ENCODE measurements at regions not wholly inside any gene's neighbourhood (a gene's known extent, or its start where the extent isn't known, plus 50 kb on each side); places are given as distances from the start of the nearest gene placed in this dataset.

DNA sequence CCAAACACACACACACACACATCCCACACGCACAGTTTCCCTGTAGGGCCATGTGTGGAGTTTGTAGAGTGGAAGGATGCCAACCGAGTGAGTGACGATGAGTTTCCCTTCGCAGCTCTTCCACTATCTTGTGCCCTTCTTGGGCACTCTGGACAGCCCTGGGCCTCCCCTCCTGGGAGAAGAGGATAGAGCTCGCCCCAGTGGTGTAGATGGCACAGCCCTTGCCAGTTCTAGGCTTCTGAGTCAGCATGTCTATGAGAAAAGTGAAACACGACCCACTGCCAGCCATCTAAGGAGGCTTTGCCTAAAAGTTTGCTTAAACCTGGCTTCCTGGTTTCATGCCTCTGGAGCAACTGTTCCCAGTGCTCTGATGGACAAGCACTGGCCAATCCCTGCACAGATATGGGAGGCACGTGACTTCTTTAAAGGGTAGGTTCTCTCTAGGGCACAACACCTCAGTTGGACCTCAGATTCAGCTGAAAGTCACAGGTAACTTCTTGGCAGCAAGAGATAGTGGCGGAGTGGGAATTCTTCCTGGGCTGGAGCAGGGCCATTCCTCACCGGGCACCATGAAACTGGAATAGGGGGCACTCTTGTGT lies 195.9 kb upstream of the GALNT2 start:
- no peak overlapping the region for H3K4me3 ChIP-seq (ENCODE audit: low read depth, low read length)
- TF ChIP-seq, protein P1, sequence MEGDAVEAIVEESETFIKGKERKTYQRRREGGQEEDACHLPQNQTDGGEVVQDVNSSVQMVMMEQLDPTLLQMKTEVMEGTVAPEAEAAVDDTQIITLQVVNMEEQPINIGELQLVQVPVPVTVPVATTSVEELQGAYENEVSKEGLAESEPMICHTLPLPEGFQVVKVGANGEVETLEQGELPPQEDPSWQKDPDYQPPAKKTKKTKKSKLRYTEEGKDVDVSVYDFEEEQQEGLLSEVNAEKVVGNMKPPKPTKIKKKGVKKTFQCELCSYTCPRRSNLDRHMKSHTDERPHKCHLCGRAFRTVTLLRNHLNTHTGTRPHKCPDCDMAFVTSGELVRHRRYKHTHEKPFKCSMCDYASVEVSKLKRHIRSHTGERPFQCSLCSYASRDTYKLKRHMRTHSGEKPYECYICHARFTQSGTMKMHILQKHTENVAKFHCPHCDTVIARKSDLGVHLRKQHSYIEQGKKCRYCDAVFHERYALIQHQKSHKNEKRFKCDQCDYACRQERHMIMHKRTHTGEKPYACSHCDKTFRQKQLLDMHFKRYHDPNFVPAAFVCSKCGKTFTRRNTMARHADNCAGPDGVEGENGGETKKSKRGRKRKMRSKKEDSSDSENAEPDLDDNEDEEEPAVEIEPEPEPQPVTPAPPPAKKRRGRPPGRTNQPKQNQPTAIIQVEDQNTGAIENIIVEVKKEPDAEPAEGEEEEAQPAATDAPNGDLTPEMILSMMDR (IDR thresholded peaks at IDR 0.05; ENCODE audit: low read depth, low read length): no peak

DNA sequence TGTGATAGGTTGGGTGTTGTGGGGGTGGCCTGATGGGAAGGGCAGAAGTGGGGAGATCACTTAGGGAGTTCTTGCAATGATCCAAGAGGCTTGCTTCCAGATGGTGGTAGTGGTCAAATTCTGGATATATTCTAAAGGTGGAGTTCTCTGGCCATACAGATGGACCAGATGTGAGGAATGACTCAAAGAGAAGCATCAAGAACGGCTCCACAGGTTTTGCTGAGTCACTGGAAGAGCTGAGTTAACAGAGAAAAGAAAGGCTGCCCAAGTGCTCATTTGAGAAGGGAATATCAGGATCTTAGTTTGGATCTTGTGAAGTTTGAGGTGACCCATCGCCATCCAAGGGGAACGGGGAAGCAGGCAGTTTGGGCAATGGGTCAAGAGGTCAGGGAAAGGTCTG lies 192.9 kb upstream of the GALNT2 start:
- H3K4me3 ChIP-seq (ENCODE audit: low read depth, low read length): no peak overlapping the region
- TF ChIP-seq, protein P1 (IDR thresholded peaks at IDR 0.05; ENCODE audit: low read depth, low read length): no peak

DNA sequence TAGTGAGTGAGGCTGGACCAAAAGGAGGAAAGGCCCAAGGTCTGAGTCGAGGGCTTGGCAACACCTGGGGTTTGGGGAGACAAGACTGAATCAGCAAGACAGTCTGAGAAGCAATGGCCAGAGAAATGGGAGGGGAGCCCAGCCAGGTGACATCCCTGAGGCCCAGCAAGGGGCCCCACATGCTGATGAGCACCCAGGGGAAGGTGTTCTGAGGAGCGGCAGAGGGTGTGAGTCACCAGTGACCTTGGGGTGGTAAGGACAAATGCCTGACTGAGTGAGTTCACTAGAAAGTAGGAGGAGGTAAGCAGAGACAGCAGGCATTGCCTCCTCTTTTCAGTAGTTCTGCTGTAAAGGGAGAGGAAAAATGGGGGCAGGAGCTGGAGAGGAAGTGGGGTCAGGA lies 192.4 kb upstream of the GALNT2 start:
- H3K4me3 ChIP-seq (ENCODE audit: low read depth, low read length): no peak overlapping the region
- TF ChIP-seq, protein P1 (IDR thresholded peaks at IDR 0.05; ENCODE audit: low read depth, low read length): no peak

DNA sequence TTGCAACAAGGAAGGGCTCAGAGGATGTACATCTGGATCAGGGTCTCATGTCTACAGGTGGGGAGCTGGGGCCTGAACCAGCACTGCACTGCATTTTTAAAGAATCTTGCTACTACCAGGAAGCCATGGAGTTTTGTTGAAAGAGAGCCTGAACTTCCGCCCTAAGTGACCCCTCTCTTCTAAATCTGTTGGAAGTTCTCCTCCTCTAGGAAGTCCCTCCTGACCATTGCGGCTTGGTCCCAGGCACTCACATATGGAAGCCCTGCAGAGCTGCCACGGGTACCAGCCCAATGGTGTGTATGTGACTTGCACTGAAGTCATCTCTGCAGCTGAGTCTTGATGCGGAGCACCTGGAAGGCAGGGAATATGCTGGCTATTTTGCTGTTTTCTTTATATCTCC lies 192.0 kb upstream of the GALNT2 start:
- TF ChIP-seq, protein P1 (IDR thresholded peaks at IDR 0.05; ENCODE audit: low read depth, low read length): no peak
- no peak overlapping the region for H3K4me3 ChIP-seq (ENCODE audit: low read depth, low read length)

DNA sequence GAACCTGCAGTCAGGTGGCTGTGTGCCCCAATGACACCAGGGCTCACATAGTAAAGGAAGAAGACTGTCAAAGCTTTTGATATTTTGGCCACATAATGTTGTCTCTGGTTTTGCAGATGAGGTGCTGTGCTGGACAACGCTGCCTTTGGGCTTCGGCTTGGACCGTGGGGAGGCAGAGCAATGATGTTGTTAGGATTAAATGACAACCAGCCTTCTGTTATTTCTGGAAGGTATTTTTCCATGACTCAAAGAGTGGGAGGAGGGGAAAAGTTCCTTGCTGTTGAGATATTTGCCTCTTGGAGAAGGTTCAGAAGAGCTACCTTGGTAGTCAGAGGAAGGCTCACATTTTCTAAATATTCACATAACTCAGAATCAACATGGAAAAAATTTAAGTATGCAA lies 187.3 kb upstream of the GALNT2 start:
- no peak overlapping the region for H3K4me3 ChIP-seq (ENCODE audit: low read depth, low read length)
- TF ChIP-seq, protein P1 (IDR thresholded peaks at IDR 0.05; ENCODE audit: low read depth, low read length): no peak

DNA sequence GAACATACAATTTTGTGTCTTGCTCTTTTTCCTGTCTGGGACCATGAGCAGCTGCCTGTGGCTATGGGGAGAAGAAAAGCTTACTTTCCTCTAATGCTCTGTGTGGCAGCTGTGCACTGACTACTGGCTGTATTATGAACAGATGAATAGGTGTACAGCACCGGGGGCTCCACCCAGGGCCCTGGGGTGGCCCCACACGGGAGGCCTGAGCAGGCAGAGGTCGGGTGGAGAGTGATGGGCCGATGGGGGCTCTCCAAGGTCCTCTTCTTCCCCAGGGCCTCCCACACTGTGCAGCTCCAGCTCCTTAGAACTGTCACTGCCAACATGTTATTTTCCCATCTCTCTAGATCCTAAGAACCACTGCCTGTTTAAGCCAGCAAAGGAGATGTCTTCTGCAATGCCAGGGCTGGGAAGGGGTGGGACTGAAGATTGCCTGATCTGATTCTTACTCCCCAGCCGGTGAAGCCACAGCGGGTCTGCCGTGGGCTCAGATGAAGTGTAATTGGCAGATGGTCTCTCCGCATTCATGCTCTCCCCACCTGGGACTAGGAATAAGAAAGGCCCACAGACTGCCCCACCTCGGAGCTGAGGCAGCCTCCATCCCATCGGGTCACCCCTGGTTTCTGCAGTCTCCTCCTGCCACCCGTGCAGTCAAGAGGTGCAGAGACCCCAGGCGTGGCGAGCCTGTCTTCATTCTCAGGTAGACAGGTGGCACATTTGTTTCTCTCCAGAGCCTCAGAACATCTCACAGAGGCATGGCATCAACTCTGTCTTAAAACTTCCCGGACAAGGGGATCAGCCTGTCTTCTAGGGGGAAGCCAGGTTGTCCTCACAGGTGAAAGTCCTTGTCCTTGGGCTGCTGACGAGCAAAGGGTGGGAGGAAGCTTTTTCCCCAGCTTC lies 186.5 kb upstream of the GALNT2 start:
- H3K4me3 ChIP-seq (ENCODE audit: low read depth, low read length): no peak overlapping the region
- TF ChIP-seq, protein P1 (IDR thresholded peaks at IDR 0.05; ENCODE audit: low read depth, low read length): no peak

DNA sequence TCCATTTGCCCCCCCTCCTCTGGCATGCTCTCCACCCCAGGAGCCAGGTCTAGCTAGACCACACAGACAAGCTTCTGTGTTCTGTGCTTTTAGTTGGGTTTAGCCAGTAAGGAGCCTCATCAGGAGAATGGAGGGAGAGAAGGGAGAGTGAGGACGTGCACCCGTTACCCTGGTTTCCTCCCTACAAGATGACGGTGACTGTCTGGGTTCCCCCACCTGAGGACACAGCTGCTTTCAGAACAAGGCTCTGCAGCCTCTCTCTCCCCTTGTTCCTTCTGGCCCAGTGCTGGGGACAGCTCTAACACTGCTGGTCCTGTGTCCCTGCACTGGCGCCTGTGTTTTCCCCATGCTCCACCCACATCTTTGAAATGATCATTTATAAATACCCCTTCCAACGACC lies 184.4 kb upstream of the GALNT2 start:
- no peak overlapping the region for H3K4me3 ChIP-seq (ENCODE audit: low read depth, low read length)
- TF ChIP-seq, protein P1 (IDR thresholded peaks at IDR 0.05; ENCODE audit: low read depth, low read length): no peak

All from WI38 (cell line).